Left renal cortex interstitium (tissue), 4 donors: ENCODE measurements at regions not wholly inside any gene's neighbourhood (a gene's known extent, or its start where the extent isn't known, plus 50 kb on each side); places are given as distances from the start of the nearest gene placed in this dataset.
"Not testable (repeated sequence)": the region's sequence is repeated elsewhere in the genome, so short reads cannot be mapped to it uniquely, and the experiment has no call there.

Experiments
- DNase-seq, 4 donors: peaks; one replicate each; pipeline ENCODE4 v3.0.0-alpha.2; 2013; ENCODE audit warnings: low read depth in 4 of 4, low spot score in 2 of 4, missing footprints in 1 of 4

DNA sequence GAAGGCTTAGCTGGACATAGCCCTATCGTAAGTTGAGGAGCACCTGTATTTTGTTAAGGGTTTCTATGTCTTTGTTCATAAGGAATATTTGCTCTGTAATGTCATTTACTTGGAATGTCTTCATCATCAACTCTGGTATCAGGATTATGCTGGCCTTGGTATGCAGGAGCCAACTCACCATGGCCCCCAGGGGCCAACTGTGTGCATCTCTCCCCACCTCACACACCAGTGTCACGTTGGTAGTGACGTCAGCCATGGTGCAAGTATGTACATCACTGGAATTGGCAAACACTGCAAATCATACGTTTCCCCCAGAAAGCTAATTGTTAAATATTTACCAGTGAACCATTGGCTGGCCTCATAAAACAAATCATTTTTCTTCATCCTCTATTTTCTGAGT, 70.8 kb downstream of the YTHDF1 start:
- DNase-seq: no peak

- DNase-seq: no peak
Measured at GRCh38 chr20:63142933-63143332, 73.0 kb downstream of the YTHDF1 start.

- no peak for DNase-seq
Measured at GRCh38 chr20:63141531-63141930, 74.4 kb downstream of the YTHDF1 start.

DNA sequence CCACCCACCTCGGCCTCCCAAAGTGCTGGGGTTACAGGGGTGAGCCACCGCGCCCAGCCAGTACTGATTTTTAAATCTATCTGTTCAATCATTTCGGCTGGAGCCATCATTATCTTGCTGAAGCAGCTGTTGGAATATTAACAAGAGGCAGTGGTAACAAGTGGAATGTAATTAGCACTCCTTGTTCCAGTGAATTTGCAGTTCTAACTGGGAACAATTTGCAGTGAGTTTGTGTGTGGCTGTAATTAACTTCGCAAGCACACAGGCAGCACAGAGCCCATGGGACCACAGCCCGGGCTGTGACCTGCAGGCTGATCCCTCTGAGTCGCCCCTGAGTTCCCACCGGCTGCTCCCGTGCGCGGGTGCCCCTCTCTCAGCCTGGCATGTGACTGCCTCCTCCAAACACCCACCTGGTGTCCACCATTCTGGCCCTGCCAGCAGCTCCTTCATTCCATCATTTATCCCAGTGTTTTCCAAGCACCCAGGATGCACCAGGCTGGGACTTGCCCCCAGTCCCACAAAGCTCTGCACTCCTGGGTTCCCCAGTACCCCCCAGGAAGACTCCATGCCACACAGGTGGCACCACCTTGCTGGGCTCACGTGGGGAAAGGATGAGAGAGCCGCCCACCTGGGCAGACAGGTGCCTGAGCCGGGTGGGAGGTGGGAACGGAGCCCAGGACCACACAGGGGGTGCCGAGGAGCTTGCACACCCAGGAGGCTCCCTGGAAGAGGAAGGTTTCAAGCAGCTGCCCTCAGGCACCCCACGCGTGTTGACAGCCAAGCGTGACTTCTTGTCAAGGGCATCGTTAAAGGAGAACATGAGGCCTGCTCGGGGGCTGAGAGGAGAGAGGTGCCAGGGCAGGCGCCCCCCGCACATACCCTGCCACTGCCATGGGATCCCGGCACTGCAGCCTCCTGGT, 75.2 kb downstream of the YTHDF1 start:
- no peak for DNase-seq

DNA sequence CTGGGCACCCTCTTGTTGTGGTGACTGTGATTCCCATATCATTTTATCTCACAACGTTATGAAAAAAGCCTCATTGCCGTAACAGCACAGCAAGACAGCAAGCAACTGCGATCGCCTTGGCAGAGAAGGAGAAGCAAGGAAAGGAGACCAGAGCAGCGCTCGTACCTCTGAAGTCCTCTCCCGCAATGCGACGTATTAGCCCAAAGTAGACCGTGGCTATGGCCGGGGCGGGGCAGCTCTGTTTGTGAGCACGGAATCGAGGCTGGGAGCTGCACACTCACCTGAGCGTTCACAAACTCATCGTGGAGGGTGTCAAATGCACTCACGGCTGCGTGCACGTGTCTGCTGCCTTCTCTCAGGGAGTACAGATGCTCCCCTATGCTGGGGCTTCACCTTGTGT, 76.1 kb downstream of the YTHDF1 start:
- DNase-seq: no peak

GRCh38 chr20:63139356-63139755, 76.6 kb downstream of the YTHDF1 start:
- DNase-seq: no peak

DNA sequence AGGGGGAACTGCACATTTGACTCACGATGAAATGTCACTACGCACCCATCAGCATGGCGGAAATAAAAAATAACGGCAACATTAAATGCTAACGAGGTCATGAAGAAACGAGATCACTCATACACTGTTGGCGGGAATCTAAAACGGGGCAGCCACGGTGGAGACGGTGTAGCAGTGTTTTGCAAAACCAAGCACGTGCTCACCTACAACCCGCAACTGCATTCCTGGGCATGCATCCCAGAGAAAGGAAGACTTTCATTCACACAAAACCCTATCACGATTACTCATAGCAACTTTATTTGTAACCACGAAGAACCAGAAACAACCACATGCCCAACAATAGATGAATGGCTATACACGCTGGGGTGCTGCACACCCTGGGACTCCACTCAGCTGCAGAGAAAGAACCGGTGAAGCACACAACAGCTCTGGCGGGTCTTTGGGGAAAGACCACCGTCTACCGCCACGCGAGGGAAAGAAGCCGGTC, 77.0 kb downstream of the YTHDF1 start:
- DNase-seq: no peak

GRCh38 chr20:63137851-63138415, 78.0 kb downstream of the YTHDF1 start:
- no peak for DNase-seq

DNA sequence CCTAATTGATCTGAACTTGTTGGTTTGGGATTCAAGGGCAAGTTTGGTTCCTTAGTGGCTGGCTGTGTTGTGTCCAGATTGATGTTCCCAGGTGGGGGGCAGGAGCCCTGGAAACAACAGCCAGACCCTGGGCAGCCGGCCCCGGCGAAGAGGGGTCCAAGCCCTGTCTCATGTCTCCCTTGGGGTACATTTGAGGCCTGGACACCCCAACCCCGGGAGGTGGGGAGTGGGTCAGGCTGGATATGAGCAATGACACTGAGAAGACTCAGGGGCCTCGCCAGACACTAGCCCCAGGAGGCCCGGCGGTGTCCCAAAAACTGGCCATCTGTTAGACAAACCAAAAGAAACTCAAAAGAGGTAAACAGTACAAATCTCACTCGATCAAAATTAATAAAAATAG, 79.6 kb downstream of the YTHDF1 start:
- DNase-seq: no peak

DNA sequence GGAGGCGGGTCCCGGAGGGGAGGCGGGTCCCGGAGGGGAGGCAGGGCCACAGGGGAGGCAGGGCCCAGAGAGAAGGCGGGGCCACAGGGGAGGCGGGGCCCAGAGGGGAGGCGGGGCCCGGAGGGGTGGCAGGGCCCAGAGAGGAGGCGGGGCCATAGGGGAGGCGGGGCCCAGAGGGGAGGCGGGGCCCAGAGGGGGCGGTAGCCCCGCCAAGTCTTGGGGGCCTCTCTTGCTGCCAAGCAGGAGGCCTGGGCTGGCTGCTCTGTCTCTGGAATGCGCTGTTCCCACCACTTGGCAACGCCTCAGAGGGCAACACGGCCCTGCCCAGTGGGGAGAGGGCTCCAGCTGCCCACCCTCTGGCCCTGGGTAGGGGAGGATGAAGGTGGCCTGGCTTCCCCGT, 80.5 kb downstream of the YTHDF1 start:
- DNase-seq: no peak

- not testable (repeated sequence) for DNase-seq
Measured at GRCh38 chr20:63134711-63135361, 81.1 kb downstream of the YTHDF1 start.

- DNase-seq: no peak
Measured at GRCh38 chr20:63134201-63134612, 81.7 kb downstream of the YTHDF1 start.

DNA sequence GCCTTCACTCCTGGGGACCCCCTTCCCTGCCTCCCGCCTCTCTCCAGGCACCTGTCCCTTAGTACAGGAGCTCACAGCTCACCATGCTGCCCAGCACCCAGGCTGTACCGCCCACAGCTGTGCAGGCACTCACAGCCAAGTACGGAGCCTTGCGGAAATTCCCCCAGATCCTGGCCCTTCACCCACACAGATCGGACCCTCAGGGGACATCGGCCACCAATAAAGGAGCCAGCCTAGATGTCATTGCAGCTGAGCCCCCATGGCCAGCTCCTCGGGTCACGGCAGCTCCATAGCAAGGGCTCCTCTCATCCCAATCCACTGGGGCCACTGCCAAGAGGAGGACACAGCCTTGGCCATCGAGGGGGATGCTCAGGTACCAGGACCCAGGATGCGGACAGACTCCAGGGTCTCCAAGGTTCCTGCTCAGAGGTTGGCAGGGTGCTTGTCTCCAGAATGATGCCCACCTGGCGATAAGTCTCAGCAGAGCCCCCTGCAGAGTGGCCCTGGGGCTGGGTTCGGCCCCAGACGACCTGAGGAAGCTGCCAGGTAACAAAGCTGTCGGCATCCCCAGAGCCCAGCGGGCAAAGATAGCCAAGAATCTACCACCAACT, 82.3 kb downstream of the YTHDF1 start:
- no peak for DNase-seq

GRCh38 chr20:63132715-63133471, 83.0 kb downstream of the YTHDF1 start:
- no peak for DNase-seq

- no peak for DNase-seq
Measured at GRCh38 chr20:63132131-63132714, 83.7 kb downstream of the YTHDF1 start.

DNA sequence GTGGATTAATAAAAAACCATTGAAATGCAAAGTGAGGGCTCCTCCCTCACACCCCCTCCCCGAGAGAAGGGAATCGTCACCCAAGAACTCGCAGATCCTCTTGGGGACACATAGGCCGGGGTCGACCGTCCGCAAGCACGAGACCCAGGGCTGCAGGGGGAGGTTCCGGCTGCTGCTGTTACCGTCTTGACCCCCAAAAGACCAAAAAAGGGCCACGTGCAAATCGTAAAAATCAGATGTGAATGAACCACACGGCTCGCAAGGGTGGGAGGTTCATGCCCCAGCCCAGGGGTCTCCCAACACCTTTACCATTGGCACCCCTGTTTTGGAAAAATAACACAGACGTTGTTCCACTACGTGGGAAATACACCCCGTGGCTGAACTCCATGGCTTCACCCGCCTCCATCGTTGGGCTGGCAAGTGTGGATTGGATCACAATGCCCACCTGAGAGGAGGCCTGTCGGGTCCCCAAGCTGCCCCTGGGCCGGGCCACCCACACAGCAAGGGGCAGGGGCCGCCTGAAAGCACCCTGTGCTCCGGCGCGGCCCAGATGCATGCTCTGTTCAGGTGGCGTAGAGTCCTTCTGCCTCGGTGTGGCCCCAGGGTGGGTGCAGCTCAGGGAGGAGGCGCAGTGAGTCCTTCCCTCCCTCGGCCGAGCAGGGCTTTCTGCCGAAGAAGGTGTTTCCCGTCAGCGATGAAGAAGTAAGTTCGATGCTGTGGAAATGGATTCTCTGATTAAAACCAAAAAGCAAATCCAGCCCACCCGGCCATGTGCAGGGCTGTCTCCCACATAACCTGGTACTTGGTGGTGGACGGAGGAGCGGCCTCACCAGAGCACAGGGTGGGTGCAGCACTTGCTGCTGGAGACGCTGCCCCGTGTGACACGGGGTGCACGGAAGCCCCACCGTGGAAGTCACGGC, 85.0 kb downstream of the YTHDF1 start:
- DNase-seq: no peak

DNA sequence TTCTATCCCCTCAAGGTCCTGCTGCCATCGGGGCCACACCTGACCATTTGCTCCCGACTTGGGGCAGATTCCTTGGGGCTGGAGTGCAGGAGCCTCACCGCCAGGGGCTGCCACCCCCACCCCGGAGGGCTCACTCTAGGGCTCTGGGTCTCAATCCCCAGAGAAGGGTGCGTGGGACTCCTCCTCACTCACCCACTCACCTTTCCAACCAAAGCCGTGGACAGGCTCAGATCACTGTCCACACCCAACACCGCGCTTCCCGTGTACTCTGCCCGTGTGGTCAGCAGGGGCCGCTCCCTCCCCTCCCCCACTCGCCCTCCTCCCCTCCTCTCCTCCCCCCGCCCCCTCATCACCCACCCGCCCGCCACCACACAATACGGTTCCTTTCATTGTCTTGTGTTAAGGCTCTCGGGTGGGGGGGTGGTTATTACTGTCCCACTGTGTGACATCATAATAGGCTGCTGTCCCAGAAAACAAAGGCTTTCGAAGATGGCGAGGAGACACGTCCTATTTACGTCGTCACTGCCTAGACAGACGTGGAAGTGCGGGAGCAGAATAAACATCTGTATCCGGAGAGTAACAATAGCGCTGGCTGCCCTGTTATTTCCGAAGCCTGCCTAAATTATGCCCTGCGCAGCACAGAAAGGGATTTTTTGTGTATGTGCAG, 85.8 kb downstream of the YTHDF1 start:
- DNase-seq: no peak

DNA sequence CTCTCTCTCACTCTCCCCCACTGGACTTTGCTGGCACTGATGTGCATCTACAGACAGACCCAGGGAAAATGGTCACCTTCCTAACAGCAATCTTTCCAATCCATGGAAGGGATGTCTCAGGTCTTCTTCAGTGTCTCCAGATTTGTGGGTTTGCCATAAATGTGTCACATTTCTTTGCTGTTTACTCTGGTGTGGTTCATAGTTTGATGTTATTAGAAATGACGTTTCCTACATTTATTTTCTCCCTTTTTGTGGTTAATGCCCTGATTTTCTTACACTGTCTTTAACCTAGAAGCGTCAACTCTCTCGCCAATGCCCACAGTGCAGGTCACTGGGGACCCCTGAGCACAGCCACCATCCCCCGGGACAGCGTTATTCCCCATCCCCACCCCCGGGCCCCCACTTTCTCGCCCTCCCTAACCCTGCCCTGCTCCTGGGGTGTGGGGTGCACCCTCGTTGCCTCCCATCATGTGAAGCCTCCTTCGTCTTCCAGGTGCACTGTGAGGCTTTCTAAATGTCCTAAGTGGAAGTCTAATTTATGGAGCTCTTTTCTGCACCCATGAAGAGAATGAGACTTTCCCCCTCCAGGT, 86.5 kb downstream of the YTHDF1 start:
- no peak for DNase-seq
